ENCODE measurements at regions not wholly inside any gene's neighbourhood (a gene's known extent, or its start where the extent isn't known, plus 50 kb on each side); places are given as distances from the start of the nearest gene placed in this dataset.

DNA sequence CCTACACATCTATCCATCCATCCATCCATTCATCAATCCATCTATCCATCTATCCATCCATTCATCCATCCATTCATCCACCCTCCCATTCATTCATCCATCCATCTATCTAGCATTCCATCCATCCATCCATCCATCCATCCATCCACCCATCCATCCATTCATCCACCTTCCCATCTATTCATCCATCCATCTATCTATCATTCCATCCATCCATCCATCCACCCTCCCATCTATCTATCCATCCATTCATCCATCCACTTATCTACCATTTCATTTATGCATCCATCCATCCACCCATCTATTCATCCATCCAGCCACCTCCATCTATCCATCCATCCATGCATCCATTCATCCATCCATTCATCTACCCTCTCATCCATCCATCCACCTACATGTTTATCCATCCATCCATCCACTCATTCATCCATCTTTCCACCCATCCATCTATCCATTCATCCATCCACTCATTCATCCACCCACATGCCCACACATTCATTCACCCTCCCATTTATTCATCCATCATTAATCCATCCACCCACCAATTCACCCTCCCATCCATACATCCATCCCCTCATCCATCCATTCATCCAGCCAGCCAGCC lies 258.5 kb downstream of the CRLF2 start (continued):
- TF ChIP-seq, protein P1, sequence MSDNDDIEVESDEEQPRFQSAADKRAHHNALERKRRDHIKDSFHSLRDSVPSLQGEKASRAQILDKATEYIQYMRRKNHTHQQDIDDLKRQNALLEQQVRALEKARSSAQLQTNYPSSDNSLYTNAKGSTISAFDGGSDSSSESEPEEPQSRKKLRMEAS (IDR thresholded peaks at IDR 0.05), result no peak
- TF ChIP-seq GABPA (IDR thresholded peaks at IDR 0.05; ENCODE audit: borderline replicate concordance, insufficient read depth, low read length), result no peak

Data from H1 (cell line).